ENCODE measurements at regions not wholly inside any gene's neighbourhood (a gene's known extent, or its start where the extent isn't known, plus 50 kb on each side); places are given as distances from the start of the nearest gene placed in this dataset.

DNA sequence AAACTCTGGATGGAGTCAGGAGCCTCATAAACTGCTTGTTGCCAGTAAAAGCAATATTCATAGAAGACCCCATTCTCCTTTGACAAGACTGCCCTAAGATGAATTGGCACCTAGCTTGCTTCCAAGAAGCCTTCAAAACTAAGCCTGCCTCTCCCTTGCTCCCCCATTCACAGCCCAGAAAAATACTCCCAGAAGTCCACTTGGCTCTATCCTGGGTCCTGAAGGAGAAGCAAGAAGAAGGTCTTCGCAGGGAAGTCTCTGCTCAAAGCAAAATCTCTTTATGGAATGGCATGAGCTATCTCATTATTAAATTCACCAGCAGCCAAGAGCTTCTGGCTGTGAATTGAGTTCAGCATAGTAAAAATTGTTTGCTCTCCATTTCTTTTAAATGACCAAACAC, 230.2 kb upstream of the ARRDC4 start:
- TF ChIP-seq, protein P1, sequence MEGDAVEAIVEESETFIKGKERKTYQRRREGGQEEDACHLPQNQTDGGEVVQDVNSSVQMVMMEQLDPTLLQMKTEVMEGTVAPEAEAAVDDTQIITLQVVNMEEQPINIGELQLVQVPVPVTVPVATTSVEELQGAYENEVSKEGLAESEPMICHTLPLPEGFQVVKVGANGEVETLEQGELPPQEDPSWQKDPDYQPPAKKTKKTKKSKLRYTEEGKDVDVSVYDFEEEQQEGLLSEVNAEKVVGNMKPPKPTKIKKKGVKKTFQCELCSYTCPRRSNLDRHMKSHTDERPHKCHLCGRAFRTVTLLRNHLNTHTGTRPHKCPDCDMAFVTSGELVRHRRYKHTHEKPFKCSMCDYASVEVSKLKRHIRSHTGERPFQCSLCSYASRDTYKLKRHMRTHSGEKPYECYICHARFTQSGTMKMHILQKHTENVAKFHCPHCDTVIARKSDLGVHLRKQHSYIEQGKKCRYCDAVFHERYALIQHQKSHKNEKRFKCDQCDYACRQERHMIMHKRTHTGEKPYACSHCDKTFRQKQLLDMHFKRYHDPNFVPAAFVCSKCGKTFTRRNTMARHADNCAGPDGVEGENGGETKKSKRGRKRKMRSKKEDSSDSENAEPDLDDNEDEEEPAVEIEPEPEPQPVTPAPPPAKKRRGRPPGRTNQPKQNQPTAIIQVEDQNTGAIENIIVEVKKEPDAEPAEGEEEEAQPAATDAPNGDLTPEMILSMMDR (conservative IDR thresholded peaks at IDR 0.05; ENCODE audit: low read depth, low read length) = no peak
- TF ChIP-seq MXI1 (IDR thresholded peaks at IDR 0.05; ENCODE audit: borderline replicate concordance, low read depth, low read length) = no peak
- no peak for TF ChIP-seq POLR2A (IDR thresholded peaks at IDR 0.05; ENCODE audit: low read depth, low read length)
- TF ChIP-seq, protein P2, sequence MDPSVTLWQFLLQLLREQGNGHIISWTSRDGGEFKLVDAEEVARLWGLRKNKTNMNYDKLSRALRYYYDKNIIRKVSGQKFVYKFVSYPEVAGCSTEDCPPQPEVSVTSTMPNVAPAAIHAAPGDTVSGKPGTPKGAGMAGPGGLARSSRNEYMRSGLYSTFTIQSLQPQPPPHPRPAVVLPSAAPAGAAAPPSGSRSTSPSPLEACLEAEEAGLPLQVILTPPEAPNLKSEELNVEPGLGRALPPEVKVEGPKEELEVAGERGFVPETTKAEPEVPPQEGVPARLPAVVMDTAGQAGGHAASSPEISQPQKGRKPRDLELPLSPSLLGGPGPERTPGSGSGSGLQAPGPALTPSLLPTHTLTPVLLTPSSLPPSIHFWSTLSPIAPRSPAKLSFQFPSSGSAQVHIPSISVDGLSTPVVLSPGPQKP (IDR thresholded peaks at IDR 0.05; ENCODE audit: borderline replicate concordance, low read depth, low read length) = no peak
- no peak for TF ChIP-seq RFX5 (IDR thresholded peaks at IDR 0.05; ENCODE audit: low read depth, low read length)
- TF ChIP-seq MAFK (IDR thresholded peaks at IDR 0.05; ENCODE audit: low read depth, low read length) = no peak
- no peak for TF ChIP-seq BHLHE40 (IDR thresholded peaks at IDR 0.05; ENCODE audit: low read depth, low read length)
- no peak for TF ChIP-seq CEBPB (IDR thresholded peaks at IDR 0.05; ENCODE audit: low read depth, low read length)
- TF ChIP-seq RAD21 (IDR thresholded peaks at IDR 0.05; ENCODE audit: low read length) = no peak

All from IMR-90 (cell line).